MCF 10A (cell line): ENCODE measurements at regions not wholly inside any gene's neighbourhood (a gene's known extent, or its start where the extent isn't known, plus 50 kb on each side); places are given as distances from the start of the nearest gene placed in this dataset.

Source experiments
- BruUV-seq: library from RNA; stranded (reverse); fragments of 400-500 nt; replicated peaks from 2 replicates; lab custom pipeline; 2021; lab: Mats Ljungman, UMichigan
- CTCF ChIA-PET: fragments of 300-600 bp; sonication (Branson Sonifier 250); formaldehyde crosslinking; extraction: SDS; loops from one replicate; lab custom pipeline; 2021; ENCODE audit warnings: antibody characterized with exemption, inconsistent platforms; lab: Yijun Ruan, JAX
- POLR2A ChIA-PET: fragments of 300-600, 350-650 bp; sonication (Branson Sonifier 250); formaldehyde crosslinking; extraction: SDS; loops from one replicate; lab custom pipeline; 2020; ENCODE audit warnings: antibody characterized with exemption, inconsistent platforms; lab: Yijun Ruan, JAX
- DNase-seq: peaks from one replicate; pipeline ENCODE4 v3.0.0-alpha.2; 2018; ENCODE audit not compliant: unreplicated experiment
- H3K27ac Mint-ChIP-seq: one replicate; pipeline ENCODE4 v1.8.0; 2022; ENCODE audit warnings: mild to moderate bottlenecking, low read depth, mixed read lengths; ENCODE audit not compliant: unreplicated experiment
- H3K27me3 Mint-ChIP-seq: one replicate; pipeline ENCODE4 v1.8.0; 2022; ENCODE audit warnings: mixed read lengths; ENCODE audit not compliant: insufficient read depth, unreplicated experiment
- H3K36me3 Mint-ChIP-seq: one replicate; pipeline ENCODE4 v1.8.0; 2022; ENCODE audit warnings: mild to moderate bottlenecking, moderate library complexity, mixed read lengths; ENCODE audit not compliant: insufficient read depth, unreplicated experiment
- H3K4me1 Mint-ChIP-seq: one replicate; pipeline ENCODE4 v1.8.0; 2022; ENCODE audit warnings: mixed read lengths; ENCODE audit not compliant: insufficient read depth, unreplicated experiment
- H3K4me3 Mint-ChIP-seq: one replicate; pipeline ENCODE4 v1.8.0; 2022; ENCODE audit warnings: mild to moderate bottlenecking, moderate library complexity, mixed read lengths; ENCODE audit not compliant: unreplicated experiment
- H3K9me3 Mint-ChIP-seq: one replicate; pipeline ENCODE4 v1.8.0; 2022; ENCODE audit warnings: mixed read lengths; ENCODE audit not compliant: unreplicated experiment
- intact Hi-C: fragments of 100-400 bp; cut with micrococcal nuclease; formaldehyde crosslinking; loops from 2 replicates; pipeline ENCODE4 v1.14.1; 2022
- TF ChIP-seq, protein P1 (sequence below): fragments of 200-600 bp; IDR thresholded peaks from one replicate; pipeline ENCODE4 v1.8.0; 2022; ENCODE audit warnings: antibody characterized with exemption, mild to moderate bottlenecking; ENCODE audit not compliant: unreplicated experiment

DNA sequence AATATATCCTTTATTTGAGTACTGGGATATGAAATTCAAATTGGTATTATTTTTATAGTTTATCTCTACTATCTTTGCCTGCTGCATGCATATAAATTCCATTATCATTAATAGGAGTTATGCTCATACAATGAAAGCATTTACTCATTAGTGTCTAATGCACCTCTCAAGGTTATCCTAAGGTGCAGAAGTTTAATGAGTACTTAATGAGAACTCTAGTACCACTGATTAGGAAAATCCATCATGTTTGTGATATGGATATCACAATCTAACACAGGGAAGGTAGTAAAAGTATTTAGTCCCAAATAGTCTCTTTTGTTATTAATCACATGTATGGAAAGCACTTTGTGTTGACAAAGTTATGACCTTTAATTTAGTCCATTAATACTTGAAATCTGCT lies 77.2 kb upstream of the SLC10A2 start:
- BruUV-seq, result no TSS peak
- intact Hi-C loops, result no loop called here
- H3K36me3 Mint-ChIP-seq, result no peaks in the 10 kb centered on the region
- H3K27me3 Mint-ChIP-seq, result no peaks in the 10 kb centered on the region
- POLR2A ChIA-PET, result no interaction called here
- no peaks in the 10 kb centered on the region for H3K9me3 Mint-ChIP-seq
- no peak overlapping the region for H3K4me3 Mint-ChIP-seq
- H3K4me1 Mint-ChIP-seq, result no peaks in the 10 kb centered on the region
- TF ChIP-seq, protein P1, sequence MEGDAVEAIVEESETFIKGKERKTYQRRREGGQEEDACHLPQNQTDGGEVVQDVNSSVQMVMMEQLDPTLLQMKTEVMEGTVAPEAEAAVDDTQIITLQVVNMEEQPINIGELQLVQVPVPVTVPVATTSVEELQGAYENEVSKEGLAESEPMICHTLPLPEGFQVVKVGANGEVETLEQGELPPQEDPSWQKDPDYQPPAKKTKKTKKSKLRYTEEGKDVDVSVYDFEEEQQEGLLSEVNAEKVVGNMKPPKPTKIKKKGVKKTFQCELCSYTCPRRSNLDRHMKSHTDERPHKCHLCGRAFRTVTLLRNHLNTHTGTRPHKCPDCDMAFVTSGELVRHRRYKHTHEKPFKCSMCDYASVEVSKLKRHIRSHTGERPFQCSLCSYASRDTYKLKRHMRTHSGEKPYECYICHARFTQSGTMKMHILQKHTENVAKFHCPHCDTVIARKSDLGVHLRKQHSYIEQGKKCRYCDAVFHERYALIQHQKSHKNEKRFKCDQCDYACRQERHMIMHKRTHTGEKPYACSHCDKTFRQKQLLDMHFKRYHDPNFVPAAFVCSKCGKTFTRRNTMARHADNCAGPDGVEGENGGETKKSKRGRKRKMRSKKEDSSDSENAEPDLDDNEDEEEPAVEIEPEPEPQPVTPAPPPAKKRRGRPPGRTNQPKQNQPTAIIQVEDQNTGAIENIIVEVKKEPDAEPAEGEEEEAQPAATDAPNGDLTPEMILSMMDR, result no peak
- DNase-seq, result no peak
- no peak overlapping the region for H3K27ac Mint-ChIP-seq
- CTCF ChIA-PET, result no interaction called here

DNA sequence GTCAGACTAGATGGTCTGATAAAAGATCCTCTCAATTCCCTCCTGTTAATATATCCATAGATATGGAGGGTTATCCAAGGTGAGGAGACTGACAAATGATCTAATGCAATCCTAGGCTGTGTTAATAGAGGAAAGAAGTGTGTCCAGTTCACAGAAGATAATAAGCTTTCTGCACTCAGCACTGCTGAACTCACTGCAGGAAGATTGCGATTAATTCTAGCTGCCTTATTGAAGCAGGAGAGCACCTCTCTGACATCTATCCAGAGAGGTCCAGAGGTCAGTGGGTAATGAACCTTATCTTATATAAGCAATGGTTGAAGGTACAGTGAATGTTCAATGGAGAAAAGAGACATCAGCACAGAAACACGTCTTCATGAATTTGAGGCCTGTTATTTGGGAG lies 75.9 kb upstream of the SLC10A2 start:
- Mint-ChIP-seq H3K27ac (no peak overlapping the region), H3K4me3 (no peak overlapping the region), H3K4me1 (no peaks in the 10 kb centered on the region), H3K27me3 (no peaks in the 10 kb centered on the region), H3K9me3 (no peaks in the 10 kb centered on the region), H3K36me3 (no peaks in the 10 kb centered on the region)
- no TSS peak for BruUV-seq
- CTCF ChIA-PET, result interaction anchor here (1.1 kb wide), 1 partner anchor 10 kb away, joined by 3 read pairs; no protein-coding TSS in a partner anchor
- no peak for DNase-seq
- TF ChIP-seq, protein P1, result no peak
- POLR2A ChIA-PET, result no interaction called here
- intact Hi-C loops, result no loop called here

DNA sequence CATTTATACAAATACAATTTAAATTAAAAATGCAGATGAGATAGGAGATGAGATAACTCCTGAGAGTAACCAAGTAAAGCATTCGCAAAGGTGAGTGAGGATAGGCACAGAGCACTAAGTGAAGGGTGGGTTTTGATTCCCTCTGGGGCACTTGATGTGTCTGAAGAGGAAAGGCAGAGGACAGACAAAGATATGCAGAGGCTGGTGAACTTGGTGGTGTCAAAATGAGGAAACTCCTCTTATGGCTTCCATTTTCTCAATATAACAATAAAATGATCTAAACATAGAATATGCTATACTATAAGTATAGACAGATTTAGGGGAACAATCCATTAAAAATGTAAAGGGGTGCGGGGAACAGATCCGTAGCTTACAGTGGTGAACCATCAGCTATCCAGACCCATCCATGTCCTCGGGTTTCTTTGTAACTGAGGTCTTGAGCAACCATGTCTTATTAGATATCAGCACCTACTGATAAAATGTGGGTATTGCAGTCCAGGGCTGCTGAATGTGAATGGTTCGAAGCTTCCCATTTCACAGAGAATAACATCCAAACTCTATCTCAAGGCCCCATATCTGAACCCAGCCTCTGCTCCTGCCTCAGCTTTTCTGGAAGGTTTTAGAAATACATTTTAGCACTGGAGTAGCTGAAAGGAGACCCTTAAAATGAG lies 73.9 kb upstream of the SLC10A2 start:
- Mint-ChIP-seq H3K27me3 (no peaks in the 10 kb centered on the region), H3K27ac (no peak overlapping the region), H3K36me3 (no peaks in the 10 kb centered on the region), H3K4me3 (no peak overlapping the region), H3K4me1 (no peaks in the 10 kb centered on the region), H3K9me3 (no peaks in the 10 kb centered on the region)
- no TSS peak for BruUV-seq
- TF ChIP-seq, protein P1, result peak; percentile 41
- ChIA-PET CTCF (interaction anchor here (0.6 to 1.9 kb wide), 19 partner anchors 8 to 269 kb away, joined by 3 to 21 read pairs (median 5); no protein-coding TSS in a partner anchor), POLR2A (interaction anchor here (0.7 to 1.2 kb wide), 4 partner anchors 12 to 233 kb away, joined by 3 to 4 read pairs (median 3); no protein-coding TSS in a partner anchor)
- intact Hi-C loops, result loop anchor here (1.0 kb wide), 1 partner anchor 224 kb away; no protein-coding TSS in a partner anchor
- peak; percentile 50 for DNase-seq

DNA sequence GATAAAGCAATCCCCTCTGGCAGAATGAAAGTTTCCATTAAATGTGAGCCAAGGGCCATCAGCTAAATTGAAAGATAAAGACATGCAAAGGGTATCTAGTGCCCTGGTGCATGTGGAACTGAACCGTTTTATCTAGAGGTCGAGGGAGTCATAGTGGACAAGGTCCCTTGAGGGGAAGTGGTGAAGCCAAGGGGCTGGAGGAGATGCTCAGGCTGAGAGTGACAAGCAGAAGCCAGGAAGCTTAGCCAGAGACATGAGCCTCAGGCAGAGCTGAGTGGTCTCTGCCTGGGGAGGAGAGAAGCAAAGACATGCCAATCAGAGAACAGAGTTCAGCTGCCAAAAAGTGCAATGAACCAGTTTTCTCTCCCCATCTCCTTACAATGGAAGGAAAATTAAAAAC lies 68.1 kb upstream of the SLC10A2 start:
- POLR2A ChIA-PET, result no interaction called here
- CTCF ChIA-PET, result interaction anchor here (0.6 to 1.1 kb wide), 3 partner anchors 218 to 1127 kb away, joined by 4 read pairs; no protein-coding TSS in a partner anchor
- no TSS peak for BruUV-seq

More for the DNA sequence above, 68.1 kb upstream of the SLC10A2 start:
- Mint-ChIP-seq H3K4me3 (no peak overlapping the region), H3K27ac (no peak overlapping the region), H3K9me3 (no peaks in the 10 kb centered on the region), H3K4me1 (no peaks in the 10 kb centered on the region), H3K27me3 (no peaks in the 10 kb centered on the region), H3K36me3 (no peaks in the 10 kb centered on the region)
- intact Hi-C loops, result no loop called here
- TF ChIP-seq, protein P1, result no peak
- DNase-seq, result no peak
